ENCODE measurements at regions not wholly inside any gene's neighbourhood (a gene's known extent, or its start where the extent isn't known, plus 50 kb on each side); places are given as distances from the start of the nearest gene placed in this dataset.
A peak's percentile ranks its signal among the peaks of the same experiment; 100 is the strongest.

GRCh38 chr3:41064526-41064925, 134.8 kb upstream of the CTNNB1 start:
- TF ChIP-seq, protein P1, sequence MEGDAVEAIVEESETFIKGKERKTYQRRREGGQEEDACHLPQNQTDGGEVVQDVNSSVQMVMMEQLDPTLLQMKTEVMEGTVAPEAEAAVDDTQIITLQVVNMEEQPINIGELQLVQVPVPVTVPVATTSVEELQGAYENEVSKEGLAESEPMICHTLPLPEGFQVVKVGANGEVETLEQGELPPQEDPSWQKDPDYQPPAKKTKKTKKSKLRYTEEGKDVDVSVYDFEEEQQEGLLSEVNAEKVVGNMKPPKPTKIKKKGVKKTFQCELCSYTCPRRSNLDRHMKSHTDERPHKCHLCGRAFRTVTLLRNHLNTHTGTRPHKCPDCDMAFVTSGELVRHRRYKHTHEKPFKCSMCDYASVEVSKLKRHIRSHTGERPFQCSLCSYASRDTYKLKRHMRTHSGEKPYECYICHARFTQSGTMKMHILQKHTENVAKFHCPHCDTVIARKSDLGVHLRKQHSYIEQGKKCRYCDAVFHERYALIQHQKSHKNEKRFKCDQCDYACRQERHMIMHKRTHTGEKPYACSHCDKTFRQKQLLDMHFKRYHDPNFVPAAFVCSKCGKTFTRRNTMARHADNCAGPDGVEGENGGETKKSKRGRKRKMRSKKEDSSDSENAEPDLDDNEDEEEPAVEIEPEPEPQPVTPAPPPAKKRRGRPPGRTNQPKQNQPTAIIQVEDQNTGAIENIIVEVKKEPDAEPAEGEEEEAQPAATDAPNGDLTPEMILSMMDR (IDR thresholded peaks at IDR 0.05), result no peak
- TF ChIP-seq POLR2A (IDR thresholded peaks at IDR 0.05), result no peak
- Histone ChIP-seq H3K9me3 (no peaks in the 10 kb centered on the region), H3K4me1 (no peaks in the 10 kb centered on the region), H3K27ac (no peak overlapping the region), H3K4me3 (replicated peaks in 1 of 3) (no peak overlapping the region), H3K36me3 (no peaks in the 10 kb centered on the region), H3K27me3 (no peaks in the 10 kb centered on the region)
- 91 to 95% methylated on average over 2 of the region's 2 CpGs for WGBS, 2 donors
- DNase-seq, result no peak
- intact Hi-C loops (cut with DNase I), result no loop called here

- H3K36me3 ChIP-seq, result no peaks in the 10 kb centered on the region
- H3K4me3 ChIP-seq (replicated peaks in 1 of 3), result no peak overlapping the region
- H3K27ac ChIP-seq, result no peak overlapping the region
- WGBS, 2 donors, result 95 to 100% methylated on average over 2 of the region's 2 CpGs
- intact Hi-C loops (cut with DNase I), result no loop called here
- H3K27me3 ChIP-seq, result no peaks in the 10 kb centered on the region
- H3K9me3 ChIP-seq, result no peaks in the 10 kb centered on the region
- TF ChIP-seq, protein P1 (IDR thresholded peaks at IDR 0.05), result no peak
- no peak for TF ChIP-seq POLR2A (IDR thresholded peaks at IDR 0.05)
- H3K4me1 ChIP-seq, result no peaks in the 10 kb centered on the region
- DNase-seq, result no peak
Measured at GRCh38 chr3:41065340-41065739, 134.0 kb upstream of the CTNNB1 start.

- Histone ChIP-seq H3K27ac (no peak overlapping the region), H3K36me3 (no peaks in the 10 kb centered on the region), H3K4me3 (replicated peaks in 1 of 3) (no peak overlapping the region), H3K4me1 (no peaks in the 10 kb centered on the region), H3K9me3 (no peaks in the 10 kb centered on the region), H3K27me3 (no peaks in the 10 kb centered on the region)
- WGBS, 2 donors, result 83 to 87% methylated on average over 5 of the region's 5 CpGs
- intact Hi-C loops (cut with DNase I), result no loop called here
- no peak for DNase-seq
- no peak for TF ChIP-seq POLR2A (IDR thresholded peaks at IDR 0.05)
- TF ChIP-seq, protein P1 (IDR thresholded peaks at IDR 0.05), result no peak
Measured at GRCh38 chr3:41073190-41073589, 126.1 kb upstream of the CTNNB1 start.

- no peaks in the 10 kb centered on the region for H3K36me3 ChIP-seq
- no peak overlapping the region for H3K27ac ChIP-seq
- H3K4me3 ChIP-seq (replicated peaks in 1 of 3), result no peak overlapping the region
- H3K4me1 ChIP-seq, result no peaks in the 10 kb centered on the region
- 64% methylated on average over 7 of the region's 7 CpGs for WGBS, 2 donors
- TF ChIP-seq, protein P1 (IDR thresholded peaks at IDR 0.05), result no peak
- TF ChIP-seq POLR2A (IDR thresholded peaks at IDR 0.05), result no peak
- peak; percentile 8 to 9 for DNase-seq
- no peaks in the 10 kb centered on the region for H3K9me3 ChIP-seq
- no peaks in the 10 kb centered on the region for H3K27me3 ChIP-seq
- intact Hi-C loops (cut with DNase I), result no loop called here
Measured at GRCh38 chr3:41075975-41076374, 123.3 kb upstream of the CTNNB1 start.

DNA sequence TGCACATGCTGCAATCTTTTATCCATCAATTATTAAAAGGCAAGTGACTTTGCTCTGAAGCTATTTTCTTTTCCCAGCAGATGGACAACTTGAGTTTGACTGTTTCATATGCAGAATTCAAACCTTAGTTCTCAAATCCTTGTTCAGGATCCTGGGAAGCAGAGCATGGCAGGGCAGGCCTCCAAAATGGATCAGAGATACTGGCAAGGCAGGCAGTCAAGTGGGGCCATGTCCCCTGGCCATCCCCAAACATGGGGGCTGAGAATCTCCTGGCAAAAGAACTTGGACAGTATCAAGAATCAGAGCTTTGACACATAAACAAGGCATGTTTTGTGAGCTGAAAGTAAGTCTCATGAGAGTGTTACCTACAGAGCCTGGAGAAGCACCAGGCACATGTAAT, 122.9 kb upstream of the CTNNB1 start:
- intact Hi-C loops (cut with DNase I), result no loop called here

More for the DNA sequence above, 122.9 kb upstream of the CTNNB1 start:
- Histone ChIP-seq H3K4me1 (no peaks in the 10 kb centered on the region), H3K27me3 (no peaks in the 10 kb centered on the region), H3K4me3 (replicated peaks in 1 of 3) (no peak overlapping the region), H3K36me3 (no peaks in the 10 kb centered on the region), H3K27ac (no peak overlapping the region), H3K9me3 (no peaks in the 10 kb centered on the region)
- no peak for DNase-seq
- no peak for TF ChIP-seq POLR2A (IDR thresholded peaks at IDR 0.05)
- TF ChIP-seq, protein P1 (IDR thresholded peaks at IDR 0.05), result no peak

Measured in thyroid gland (tissue), 4 donors.